Thyroid gland (tissue), 4 donors: ENCODE measurements at regions not wholly inside any gene's neighbourhood (a gene's known extent, or its start where the extent isn't known, plus 50 kb on each side); places are given as distances from the start of the nearest gene placed in this dataset.
"Not testable (repeated sequence)": the region's sequence is repeated elsewhere in the genome, so short reads cannot be mapped to it uniquely, and the experiment has no call there.

Experiments
- DNase-seq, 2 donors: peaks; one replicate each; pipeline ENCODE4 v3.0.0-alpha.2; 2019
- H3K27ac ChIP-seq, 3 donors: fragments of 200-600 bp; sonication (generic); 1 replicate in 2 of 3; 2 replicates in 1 of 3; pipeline ENCODE4 v1.5.1; 2016 to 2019; ENCODE audit warnings: mild to moderate bottlenecking in 1 of 3, moderate library complexity in 1 of 3
- H3K27me3 ChIP-seq: fragments of 200-600 bp; sonication (generic); one replicate; pipeline ENCODE4 v1.5.1; 2019
- H3K36me3 ChIP-seq, 2 donors: fragments of 200-600 bp; sonication (generic); one replicate each; pipeline ENCODE4 v1.5.1; 2016 to 2019
- H3K4me1 ChIP-seq, 2 donors: fragments of 200-600 bp; sonication (generic); one replicate each; pipeline ENCODE4 v1.5.1; 2017 to 2019
- H3K4me3 ChIP-seq, 3 donors: fragments of 200-600 bp; sonication (generic); replicated peaks in 1 of 3; 1 replicate in 2 of 3; 2 replicates in 1 of 3; pipeline ENCODE4 v1.5.1; 2016; ENCODE audit warnings: mild to moderate bottlenecking in 1 of 3
- H3K9me3 ChIP-seq: fragments of 200-600 bp; sonication (generic); one replicate; pipeline ENCODE4 v1.5.1; 2017
- CTCF ChIP-seq, 6 experiments: fragments of 200-600 bp in 3 of 6; fragments of 450-650 bp in 3 of 6; sonication (generic) in 3 of 6; IDR thresholded peaks; one replicate each; pipeline ENCODE4 v1.5.1; 2016 to 2019; ENCODE audit warnings: antibody characterized with exemption in 6 of 6, mild to moderate bottlenecking in 2 of 6, inconsistent platforms in 1 of 6, moderate library complexity in 1 of 6
- POLR2A ChIP-seq, 2 donors: fragments of 450-650 bp; IDR thresholded peaks; one replicate each; pipeline ENCODE4 v1.6.1; 2017; ENCODE audit warnings: antibody characterized with exemption in 2 of 2, mild to moderate bottlenecking in 2 of 2, moderate library complexity in 1 of 2
- WGBS, 2 donors: methylation state at CpG; one replicate each; pipeline ENCODE4 v1.1.5; 2017; 5-methylcytosine and 5-hydroxymethylcytosine counted together
- intact Hi-C: fragments of 100-400 bp; cut with DNase I; formaldehyde crosslinking; loops from one replicate; pipeline ENCODE4 v1.15.1; 2023

GRCh38 chr7:127477295-127478023 lies 85.0 kb upstream of the ZNF800 start:
- no peak overlapping the region for H3K27ac ChIP-seq
- 23 to 29% methylated on average over 7 of the region's 7 CpGs for WGBS, 2 donors
- intact Hi-C loops, result no loop called here

GRCh38 chr7:127476618-127477017 lies 84.1 kb upstream of the ZNF800 start:
- Histone ChIP-seq H3K9me3 (no peaks in the 10 kb centered on the region), H3K27me3 (no peaks in the 10 kb centered on the region), H3K27ac (peak overlapping the region in 1 of 3 donors; percentile 2), H3K4me3 (no peak overlapping the region), H3K4me1 (peaks cover 14% of the 10 kb centered on the region in 2 donors), H3K36me3 (no peaks in the 10 kb centered on the region)
- TF ChIP-seq POLR2A (IDR thresholded peaks at IDR 0.05), result no peak
- no peak for TF ChIP-seq CTCF (IDR thresholded peaks at IDR 0.05)
- peak in 1 of 2 donors; percentile 2 for DNase-seq
- WGBS, 2 donors, result 90 to 94% methylated on average over 1 of the region's 1 CpG
- intact Hi-C loops, result no loop called here

More at GRCh38 chr7:127477295-127478023, 85.0 kb upstream of the ZNF800 start:
- Histone ChIP-seq H3K4me1 (peaks cover 14% of the 10 kb centered on the region in 2 donors), H3K36me3 (no peaks in the 10 kb centered on the region), H3K4me3 (no peak overlapping the region), H3K9me3 (no peaks in the 10 kb centered on the region), H3K27me3 (no peaks in the 10 kb centered on the region)
- TF ChIP-seq POLR2A (IDR thresholded peaks at IDR 0.05), result no peak
- TF ChIP-seq CTCF (IDR thresholded peaks at IDR 0.05), result no peak
- DNase-seq, result peak; percentile 9 to 23

GRCh38 chr7:127474457-127474856 lies 81.9 kb upstream of the ZNF800 start:
- Histone ChIP-seq H3K9me3 (no peaks in the 10 kb centered on the region), H3K27me3 (no peaks in the 10 kb centered on the region), H3K27ac (no peak overlapping the region), H3K4me3 (no peak overlapping the region), H3K36me3 (no peaks in the 10 kb centered on the region), H3K4me1 (peaks cover 14% of the 10 kb centered on the region in 2 donors)
- TF ChIP-seq POLR2A (IDR thresholded peaks at IDR 0.05), result no peak
- no peak for TF ChIP-seq CTCF (IDR thresholded peaks at IDR 0.05)
- intact Hi-C loops, result no loop called here
- no peak for DNase-seq

GRCh38 chr7:127473409-127473808 lies 80.9 kb upstream of the ZNF800 start:
- intact Hi-C loops, result no loop called here
- DNase-seq, result no peak
- no peak overlapping the region for H3K4me3 ChIP-seq
- H3K36me3 ChIP-seq, result no peaks in the 10 kb centered on the region
- H3K27me3 ChIP-seq, result no peaks in the 10 kb centered on the region
- no peaks in the 10 kb centered on the region for H3K9me3 ChIP-seq
- WGBS, 2 donors, result 13% methylated on average over 1 of the region's 1 CpG
- H3K27ac ChIP-seq, result no peak overlapping the region
- H3K4me1 ChIP-seq, result peaks cover 14% of the 10 kb centered on the region in 2 donors
- TF ChIP-seq POLR2A (IDR thresholded peaks at IDR 0.05) (no peak), CTCF (IDR thresholded peaks at IDR 0.05) (no peak)

GRCh38 chr7:127460077-127460476 lies 67.6 kb upstream of the ZNF800 start:
- H3K9me3 ChIP-seq, result no peaks in the 10 kb centered on the region
- H3K4me1 ChIP-seq, result no peaks in the 10 kb centered on the region
- H3K27ac ChIP-seq, result no peak overlapping the region
- no peaks in the 10 kb centered on the region for H3K36me3 ChIP-seq
- H3K27me3 ChIP-seq, result no peaks in the 10 kb centered on the region
- TF ChIP-seq POLR2A (IDR thresholded peaks at IDR 0.05) (no peak), CTCF (IDR thresholded peaks at IDR 0.05) (no peak)
- no peak for DNase-seq
- no peak overlapping the region for H3K4me3 ChIP-seq
- intact Hi-C loops, result no loop called here

- H3K4me1 ChIP-seq, H3K27ac ChIP-seq, H3K4me3 ChIP-seq, H3K27me3 ChIP-seq, H3K9me3 ChIP-seq, intact Hi-C loops, H3K36me3 ChIP-seq, DNase-seq: not testable (repeated sequence)
- WGBS, 2 donors, result 77 to 81% methylated on average over 3 to 8 of the region's 10 CpGs
Measured at GRCh38 chr7:127451258-127451657, 58.8 kb upstream of the ZNF800 start.
